AG04449 (cell line): ENCODE measurements at regions not wholly inside any gene's neighbourhood (a gene's known extent, or its start where the extent isn't known, plus 50 kb on each side); places are given as distances from the start of the nearest gene placed in this dataset.

ENCODE experiments used
- CTCF ChIA-PET: fragments of 350-600 bp; formaldehyde crosslinking; extraction: SDS; loops from one replicate; lab custom pipeline; 2021; ENCODE audit warnings: antibody characterized with exemption; lab: Yijun Ruan, JAX
- POLR2A ChIA-PET: fragments of 400-600, 350-600 bp; formaldehyde crosslinking; extraction: SDS; loops from one replicate; lab custom pipeline; 2020; ENCODE audit warnings: antibody characterized with exemption, inconsistent platforms; lab: Yijun Ruan, JAX
- DNase-seq: peaks from one replicate; pipeline ENCODE4 v3.0.0-alpha.2; 2010; ENCODE audit warnings: low read depth, low spot score
- H3K4me3 ChIP-seq: 2 replicates; pipeline ENCODE4 v1.5.1; 2011; ENCODE audit warnings: low read depth, mild to moderate bottlenecking, control low read depth, low read length
- TF ChIP-seq, protein P1 (sequence below): IDR thresholded peaks from one replicate; pipeline ENCODE4 v1.5.1; 2011; ENCODE audit warnings: mild to moderate bottlenecking, moderate library complexity, low read length, control low read depth, inconsistent platforms; ENCODE audit not compliant: insufficient read depth; ENCODE audit errors: missing control alignments

DNA sequence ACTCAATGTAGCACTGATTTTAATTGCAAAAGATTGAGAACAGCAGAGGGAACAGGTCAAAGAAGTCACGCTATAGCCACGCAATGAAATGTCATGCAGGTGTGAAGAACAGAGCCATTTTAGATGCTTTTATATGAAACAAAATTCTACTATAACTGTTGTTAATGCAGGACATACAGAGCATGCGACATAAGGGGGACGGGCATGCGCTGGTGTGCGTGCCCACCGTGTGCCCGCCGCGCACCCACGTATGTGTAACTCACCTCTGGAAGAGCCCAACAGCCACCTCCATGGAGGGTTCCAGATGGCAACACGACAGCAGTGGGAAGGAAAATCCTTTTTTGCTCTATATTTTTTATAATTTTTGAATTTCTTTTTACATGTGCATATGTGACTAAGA is 410.0 kb upstream of the RNF32 start:
- TF ChIP-seq, protein P1, sequence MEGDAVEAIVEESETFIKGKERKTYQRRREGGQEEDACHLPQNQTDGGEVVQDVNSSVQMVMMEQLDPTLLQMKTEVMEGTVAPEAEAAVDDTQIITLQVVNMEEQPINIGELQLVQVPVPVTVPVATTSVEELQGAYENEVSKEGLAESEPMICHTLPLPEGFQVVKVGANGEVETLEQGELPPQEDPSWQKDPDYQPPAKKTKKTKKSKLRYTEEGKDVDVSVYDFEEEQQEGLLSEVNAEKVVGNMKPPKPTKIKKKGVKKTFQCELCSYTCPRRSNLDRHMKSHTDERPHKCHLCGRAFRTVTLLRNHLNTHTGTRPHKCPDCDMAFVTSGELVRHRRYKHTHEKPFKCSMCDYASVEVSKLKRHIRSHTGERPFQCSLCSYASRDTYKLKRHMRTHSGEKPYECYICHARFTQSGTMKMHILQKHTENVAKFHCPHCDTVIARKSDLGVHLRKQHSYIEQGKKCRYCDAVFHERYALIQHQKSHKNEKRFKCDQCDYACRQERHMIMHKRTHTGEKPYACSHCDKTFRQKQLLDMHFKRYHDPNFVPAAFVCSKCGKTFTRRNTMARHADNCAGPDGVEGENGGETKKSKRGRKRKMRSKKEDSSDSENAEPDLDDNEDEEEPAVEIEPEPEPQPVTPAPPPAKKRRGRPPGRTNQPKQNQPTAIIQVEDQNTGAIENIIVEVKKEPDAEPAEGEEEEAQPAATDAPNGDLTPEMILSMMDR = no peak
- ChIA-PET POLR2A (no interaction called here), CTCF (no interaction called here)
- H3K4me3 ChIP-seq = no peak overlapping the region
- DNase-seq = no peak

- POLR2A ChIA-PET = no interaction called here
- no peak overlapping the region for H3K4me3 ChIP-seq
- CTCF ChIA-PET = no interaction called here
- TF ChIP-seq, protein P1 = no peak
- no peak for DNase-seq
Measured at GRCh38 chr7:156224833-156225225, 412.6 kb upstream of the SHH start.

GRCh38 chr7:156223935-156224832 is 411.9 kb upstream of the SHH start:
- POLR2A ChIA-PET = no interaction called here
- CTCF ChIA-PET = no interaction called here
- DNase-seq = no peak

DNA sequence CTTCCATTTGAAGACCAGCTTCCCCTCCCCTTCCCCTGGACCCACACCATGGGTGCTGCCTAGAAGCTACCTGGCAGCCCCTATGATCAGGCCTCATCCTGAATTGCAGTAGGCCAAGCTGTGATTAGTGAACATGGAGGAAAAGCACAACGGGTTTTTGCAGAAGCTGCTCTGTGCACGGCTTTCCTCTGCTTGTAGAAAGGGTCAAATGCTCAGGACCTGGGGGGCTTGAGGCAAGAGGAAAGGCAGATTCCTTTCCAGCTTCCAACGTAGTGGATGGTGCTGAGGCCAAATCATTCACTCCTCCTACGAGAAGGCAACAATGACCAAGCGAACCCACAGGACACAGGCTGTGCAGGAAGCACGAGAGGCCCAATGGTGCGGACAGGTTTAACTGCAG is 410.3 kb upstream of the SHH start:
- ChIA-PET CTCF (no interaction called here), POLR2A (no interaction called here)
- DNase-seq = no peak
- H3K4me3 ChIP-seq = no peak overlapping the region
- TF ChIP-seq, protein P1 = no peak

More at GRCh38 chr7:156223935-156224832, 411.9 kb upstream of the SHH start:
- TF ChIP-seq, protein P1 = no peak
- no peak overlapping the region for H3K4me3 ChIP-seq

DNA sequence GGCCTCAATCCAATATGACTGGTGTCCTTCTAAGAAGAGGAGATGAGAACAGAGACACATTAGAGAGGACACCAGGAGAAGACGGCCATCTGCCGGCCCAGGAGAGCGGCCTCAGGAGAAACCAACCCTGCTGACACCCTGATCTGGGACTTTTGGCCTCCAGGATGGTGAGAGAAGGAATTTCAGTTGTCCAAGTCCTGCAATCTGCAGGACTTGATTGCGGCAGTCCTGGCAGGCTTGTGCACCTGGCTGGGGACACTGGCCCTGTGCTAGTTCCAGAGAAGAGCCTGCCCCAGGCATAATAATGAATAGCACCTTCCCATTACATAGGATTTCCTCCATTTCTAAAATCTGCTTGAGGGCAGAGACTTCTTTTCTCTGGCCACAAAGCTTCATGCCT is 409.9 kb upstream of the SHH start:
- H3K4me3 ChIP-seq = no peak overlapping the region
- ChIA-PET CTCF (no interaction called here), POLR2A (no interaction called here)
- no peak for DNase-seq
- TF ChIP-seq, protein P1 = no peak

- no peak overlapping the region for H3K4me3 ChIP-seq
- CTCF ChIA-PET = no interaction called here
- POLR2A ChIA-PET = no interaction called here
- DNase-seq = no peak
- TF ChIP-seq, protein P1 = no peak
Measured at GRCh38 chr7:156220701-156221100, 408.4 kb upstream of the SHH start.
